ENCODE measurements at regions not wholly inside any gene's neighbourhood (a gene's known extent, or its start where the extent isn't known, plus 50 kb on each side); places are given as distances from the start of the nearest gene placed in this dataset.

GRCh38 chr16:6958184-6958583 lies 374.5 kb upstream of the RBFOX1 start (continued):
- TF ChIP-seq, protein P1, sequence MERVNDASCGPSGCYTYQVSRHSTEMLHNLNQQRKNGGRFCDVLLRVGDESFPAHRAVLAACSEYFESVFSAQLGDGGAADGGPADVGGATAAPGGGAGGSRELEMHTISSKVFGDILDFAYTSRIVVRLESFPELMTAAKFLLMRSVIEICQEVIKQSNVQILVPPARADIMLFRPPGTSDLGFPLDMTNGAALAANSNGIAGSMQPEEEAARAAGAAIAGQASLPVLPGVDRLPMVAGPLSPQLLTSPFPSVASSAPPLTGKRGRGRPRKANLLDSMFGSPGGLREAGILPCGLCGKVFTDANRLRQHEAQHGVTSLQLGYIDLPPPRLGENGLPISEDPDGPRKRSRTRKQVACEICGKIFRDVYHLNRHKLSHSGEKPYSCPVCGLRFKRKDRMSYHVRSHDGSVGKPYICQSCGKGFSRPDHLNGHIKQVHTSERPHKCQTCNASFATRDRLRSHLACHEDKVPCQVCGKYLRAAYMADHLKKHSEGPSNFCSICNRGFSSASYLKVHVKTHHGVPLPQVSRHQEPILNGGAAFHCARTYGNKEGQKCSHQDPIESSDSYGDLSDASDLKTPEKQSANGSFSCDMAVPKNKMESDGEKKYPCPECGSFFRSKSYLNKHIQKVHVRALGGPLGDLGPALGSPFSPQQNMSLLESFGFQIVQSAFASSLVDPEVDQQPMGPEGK (CRISPR knock-in tag; IDR thresholded peaks at IDR 0.05; ENCODE audit: borderline replicate concordance): no peak

GRCh38 chr16:6957681-6958080 lies 375.0 kb upstream of the RBFOX1 start:
- ATAC-seq: no peak
- TF ChIP-seq ISL1 (CRISPR knock-in tag; IDR thresholded peaks at IDR 0.05) (no peak), TSHZ2 (CRISPR knock-in tag; IDR thresholded peaks at IDR 0.05) (no peak), TOX (CRISPR knock-in tag; IDR thresholded peaks at IDR 0.05; ENCODE audit: borderline replicate concordance) (no peak), ARNTL (CRISPR knock-in tag; IDR thresholded peaks at IDR 0.05; ENCODE audit: borderline replicate concordance, low read depth) (no peak), CSDC2 (CRISPR knock-in tag; IDR thresholded peaks at IDR 0.05) (no peak), RARB (CRISPR knock-in tag; IDR thresholded peaks at IDR 0.05) (no peak), OSR1 (CRISPR knock-in tag; IDR thresholded peaks at IDR 0.05) (no peak), ZFP30 (CRISPR knock-in tag; IDR thresholded peaks at IDR 0.05) (no peak), POU6F1 (CRISPR knock-in tag; IDR thresholded peaks at IDR 0.05; ENCODE audit: borderline replicate concordance, low read depth) (no peak), GLIS3 (CRISPR knock-in tag; IDR thresholded peaks at IDR 0.05) (no peak), SNAI2 (CRISPR knock-in tag; IDR thresholded peaks at IDR 0.05) (no peak), PPARA (CRISPR knock-in tag; IDR thresholded peaks at IDR 0.05; ENCODE audit: borderline replicate concordance) (no peak), ZNF70 (CRISPR knock-in tag; IDR thresholded peaks at IDR 0.05) (no peak), ZNF565 (CRISPR knock-in tag; conservative IDR thresholded peaks at IDR 0.05; ENCODE audit: low read depth) (no peak), CREB5 (CRISPR knock-in tag; IDR thresholded peaks at IDR 0.05; ENCODE audit: low read depth) (no peak), ESRRG (CRISPR knock-in tag; IDR thresholded peaks at IDR 0.05) (no peak), BACH2 (CRISPR knock-in tag; IDR thresholded peaks at IDR 0.05; ENCODE audit: borderline replicate concordance) (no peak), ZFP3 (CRISPR knock-in tag; IDR thresholded peaks at IDR 0.05) (no peak), ZNF8 (CRISPR knock-in tag; IDR thresholded peaks at IDR 0.05) (no peak)
- TF ChIP-seq, protein P2, sequence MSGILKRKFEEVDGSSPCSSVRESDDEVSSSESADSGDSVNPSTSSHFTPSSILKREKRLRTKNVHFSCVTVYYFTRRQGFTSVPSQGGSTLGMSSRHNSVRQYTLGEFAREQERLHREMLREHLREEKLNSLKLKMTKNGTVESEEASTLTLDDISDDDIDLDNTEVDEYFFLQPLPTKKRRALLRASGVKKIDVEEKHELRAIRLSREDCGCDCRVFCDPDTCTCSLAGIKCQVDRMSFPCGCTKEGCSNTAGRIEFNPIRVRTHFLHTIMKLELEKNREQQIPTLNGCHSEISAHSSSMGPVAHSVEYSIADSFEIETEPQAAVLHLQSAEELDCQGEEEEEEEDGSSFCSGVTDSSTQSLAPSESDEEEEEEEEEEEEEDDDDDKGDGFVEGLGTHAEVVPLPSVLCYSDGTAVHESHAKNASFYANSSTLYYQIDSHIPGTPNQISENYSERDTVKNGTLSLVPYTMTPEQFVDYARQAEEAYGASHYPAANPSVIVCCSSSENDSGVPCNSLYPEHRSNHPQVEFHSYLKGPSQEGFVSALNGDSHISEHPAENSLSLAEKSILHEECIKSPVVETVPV (CRISPR knock-in tag; IDR thresholded peaks at IDR 0.05): no peak

DNA sequence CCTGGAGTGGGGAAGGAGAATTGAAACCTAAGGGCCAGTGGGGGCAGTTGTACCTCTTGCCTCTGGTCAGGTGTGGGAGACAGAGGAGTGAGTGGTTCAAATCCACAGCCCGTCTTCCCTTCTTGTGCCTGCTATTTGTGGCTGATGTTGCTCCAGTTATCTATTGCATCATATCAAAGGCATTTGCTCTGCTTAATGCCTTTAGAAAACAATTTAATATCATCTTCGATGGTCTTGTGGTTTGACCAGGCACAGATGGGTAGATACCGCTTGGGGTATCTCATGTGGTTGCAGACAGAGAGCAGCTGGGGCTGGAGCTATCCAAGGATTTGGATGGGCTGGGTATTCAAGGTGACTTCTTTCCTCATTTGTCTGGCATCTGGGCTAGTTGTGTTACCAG lies 376.1 kb upstream of the RBFOX1 start:
- ATAC-seq: no peak
- TF ChIP-seq TCF4 (CRISPR knock-in tag; IDR thresholded peaks at IDR 0.05; ENCODE audit: borderline replicate concordance) (no peak), SNAI2 (CRISPR knock-in tag; IDR thresholded peaks at IDR 0.05) (no peak), GLIS3 (CRISPR knock-in tag; IDR thresholded peaks at IDR 0.05) (no peak), ZNF8 (CRISPR knock-in tag; IDR thresholded peaks at IDR 0.05) (no peak), ZNF70 (CRISPR knock-in tag; IDR thresholded peaks at IDR 0.05) (no peak), ZFP30 (CRISPR knock-in tag; IDR thresholded peaks at IDR 0.05) (no peak), ESRRG (CRISPR knock-in tag; IDR thresholded peaks at IDR 0.05) (no peak), ZFP3 (CRISPR knock-in tag; IDR thresholded peaks at IDR 0.05) (no peak), TSHZ2 (CRISPR knock-in tag; IDR thresholded peaks at IDR 0.05) (no peak), ARNTL (CRISPR knock-in tag; IDR thresholded peaks at IDR 0.05; ENCODE audit: borderline replicate concordance, low read depth) (no peak), POU6F1 (CRISPR knock-in tag; IDR thresholded peaks at IDR 0.05; ENCODE audit: borderline replicate concordance, low read depth) (no peak)
- TF ChIP-seq, protein P2 (CRISPR knock-in tag; IDR thresholded peaks at IDR 0.05): no peak

All from SK-N-SH treated with all-trans-retinoic acid at 6 μM for 48 hours (cell line).